SK-N-SH (cell line): ENCODE measurements at regions not wholly inside any gene's neighbourhood (a gene's known extent, or its start where the extent isn't known, plus 50 kb on each side); places are given as distances from the start of the nearest gene placed in this dataset.

Experiments
- FOXJ3 ChIP-seq: sonication (generic); formaldehyde crosslinking; IDR thresholded peaks from 2 replicates; pipeline ENCODE4 v1.5.1; 2020; ENCODE audit warnings: mild to moderate bottlenecking, missing genetic modification reagents
- JUND ChIP-seq: IDR thresholded peaks from 2 replicates; pipeline ENCODE4 v1.4.0; 2012
- POLR2AphosphoS5 ChIP-seq: IDR thresholded peaks from 2 replicates; pipeline ENCODE4 v1.6.1; 2012; ENCODE audit warnings: low read depth, low read length
- RXRA ChIP-seq: IDR thresholded peaks from 2 replicates; pipeline ENCODE4 v1.4.0; 2012; ENCODE audit warnings: low read depth, mild to moderate bottlenecking, borderline replicate concordance
- TAF1 ChIP-seq: IDR thresholded peaks from 2 replicates; pipeline ENCODE4 v1.6.1; 2012; ENCODE audit warnings: low read depth, mild to moderate bottlenecking, low read length, moderate library complexity, borderline replicate concordance
- TF ChIP-seq, protein P1 (sequence below): fragments of 200-600 bp; sonication (generic); IDR thresholded peaks from 2 replicates; pipeline ENCODE4 v1.6.1; 2017; ENCODE audit warnings: antibody characterized with exemption, mild to moderate bottlenecking, moderate library complexity
- TF ChIP-seq, protein P2 (sequence below): IDR thresholded peaks from 2 replicates; pipeline ENCODE4 v1.6.1; 2012; ENCODE audit warnings: mild to moderate bottlenecking, low read depth, low read length, moderate library complexity

DNA sequence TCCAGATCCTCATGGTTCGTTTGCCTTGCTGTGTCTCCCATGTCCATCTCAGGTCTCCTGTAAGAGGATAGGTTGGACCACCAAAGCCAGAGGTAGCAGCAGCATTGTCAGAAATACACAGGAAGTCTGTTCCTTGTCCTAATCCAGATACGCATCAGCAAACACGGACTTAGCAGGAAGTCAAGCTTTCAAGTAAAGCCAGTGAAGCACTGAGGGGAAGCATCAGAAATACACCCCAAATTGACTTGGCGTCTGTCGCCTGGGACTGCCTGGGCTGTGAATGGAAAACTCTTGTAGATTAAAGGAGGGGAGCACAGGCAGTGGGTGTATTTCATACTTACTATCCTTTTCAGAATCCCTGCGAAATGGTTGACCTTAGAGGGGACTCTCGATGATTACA, 171.3 kb downstream of the PSAT1 start:
- TF ChIP-seq FOXJ3 (CRISPR knock-in tag) (no peak), POLR2AphosphoS5 (no peak), JUND (no peak), RXRA (no peak), TAF1 (no peak)
- TF ChIP-seq, protein P1, sequence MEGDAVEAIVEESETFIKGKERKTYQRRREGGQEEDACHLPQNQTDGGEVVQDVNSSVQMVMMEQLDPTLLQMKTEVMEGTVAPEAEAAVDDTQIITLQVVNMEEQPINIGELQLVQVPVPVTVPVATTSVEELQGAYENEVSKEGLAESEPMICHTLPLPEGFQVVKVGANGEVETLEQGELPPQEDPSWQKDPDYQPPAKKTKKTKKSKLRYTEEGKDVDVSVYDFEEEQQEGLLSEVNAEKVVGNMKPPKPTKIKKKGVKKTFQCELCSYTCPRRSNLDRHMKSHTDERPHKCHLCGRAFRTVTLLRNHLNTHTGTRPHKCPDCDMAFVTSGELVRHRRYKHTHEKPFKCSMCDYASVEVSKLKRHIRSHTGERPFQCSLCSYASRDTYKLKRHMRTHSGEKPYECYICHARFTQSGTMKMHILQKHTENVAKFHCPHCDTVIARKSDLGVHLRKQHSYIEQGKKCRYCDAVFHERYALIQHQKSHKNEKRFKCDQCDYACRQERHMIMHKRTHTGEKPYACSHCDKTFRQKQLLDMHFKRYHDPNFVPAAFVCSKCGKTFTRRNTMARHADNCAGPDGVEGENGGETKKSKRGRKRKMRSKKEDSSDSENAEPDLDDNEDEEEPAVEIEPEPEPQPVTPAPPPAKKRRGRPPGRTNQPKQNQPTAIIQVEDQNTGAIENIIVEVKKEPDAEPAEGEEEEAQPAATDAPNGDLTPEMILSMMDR: no peak
- TF ChIP-seq, protein P2, sequence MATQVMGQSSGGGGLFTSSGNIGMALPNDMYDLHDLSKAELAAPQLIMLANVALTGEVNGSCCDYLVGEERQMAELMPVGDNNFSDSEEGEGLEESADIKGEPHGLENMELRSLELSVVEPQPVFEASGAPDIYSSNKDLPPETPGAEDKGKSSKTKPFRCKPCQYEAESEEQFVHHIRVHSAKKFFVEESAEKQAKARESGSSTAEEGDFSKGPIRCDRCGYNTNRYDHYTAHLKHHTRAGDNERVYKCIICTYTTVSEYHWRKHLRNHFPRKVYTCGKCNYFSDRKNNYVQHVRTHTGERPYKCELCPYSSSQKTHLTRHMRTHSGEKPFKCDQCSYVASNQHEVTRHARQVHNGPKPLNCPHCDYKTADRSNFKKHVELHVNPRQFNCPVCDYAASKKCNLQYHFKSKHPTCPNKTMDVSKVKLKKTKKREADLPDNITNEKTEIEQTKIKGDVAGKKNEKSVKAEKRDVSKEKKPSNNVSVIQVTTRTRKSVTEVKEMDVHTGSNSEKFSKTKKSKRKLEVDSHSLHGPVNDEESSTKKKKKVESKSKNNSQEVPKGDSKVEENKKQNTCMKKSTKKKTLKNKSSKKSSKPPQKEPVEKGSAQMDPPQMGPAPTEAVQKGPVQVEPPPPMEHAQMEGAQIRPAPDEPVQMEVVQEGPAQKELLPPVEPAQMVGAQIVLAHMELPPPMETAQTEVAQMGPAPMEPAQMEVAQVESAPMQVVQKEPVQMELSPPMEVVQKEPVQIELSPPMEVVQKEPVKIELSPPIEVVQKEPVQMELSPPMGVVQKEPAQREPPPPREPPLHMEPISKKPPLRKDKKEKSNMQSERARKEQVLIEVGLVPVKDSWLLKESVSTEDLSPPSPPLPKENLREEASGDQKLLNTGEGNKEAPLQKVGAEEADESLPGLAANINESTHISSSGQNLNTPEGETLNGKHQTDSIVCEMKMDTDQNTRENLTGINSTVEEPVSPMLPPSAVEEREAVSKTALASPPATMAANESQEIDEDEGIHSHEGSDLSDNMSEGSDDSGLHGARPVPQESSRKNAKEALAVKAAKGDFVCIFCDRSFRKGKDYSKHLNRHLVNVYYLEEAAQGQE: no peak
